ENCODE measurements at regions not wholly inside any gene's neighbourhood (a gene's known extent, or its start where the extent isn't known, plus 50 kb on each side); places are given as distances from the start of the nearest gene placed in this dataset.

DNA sequence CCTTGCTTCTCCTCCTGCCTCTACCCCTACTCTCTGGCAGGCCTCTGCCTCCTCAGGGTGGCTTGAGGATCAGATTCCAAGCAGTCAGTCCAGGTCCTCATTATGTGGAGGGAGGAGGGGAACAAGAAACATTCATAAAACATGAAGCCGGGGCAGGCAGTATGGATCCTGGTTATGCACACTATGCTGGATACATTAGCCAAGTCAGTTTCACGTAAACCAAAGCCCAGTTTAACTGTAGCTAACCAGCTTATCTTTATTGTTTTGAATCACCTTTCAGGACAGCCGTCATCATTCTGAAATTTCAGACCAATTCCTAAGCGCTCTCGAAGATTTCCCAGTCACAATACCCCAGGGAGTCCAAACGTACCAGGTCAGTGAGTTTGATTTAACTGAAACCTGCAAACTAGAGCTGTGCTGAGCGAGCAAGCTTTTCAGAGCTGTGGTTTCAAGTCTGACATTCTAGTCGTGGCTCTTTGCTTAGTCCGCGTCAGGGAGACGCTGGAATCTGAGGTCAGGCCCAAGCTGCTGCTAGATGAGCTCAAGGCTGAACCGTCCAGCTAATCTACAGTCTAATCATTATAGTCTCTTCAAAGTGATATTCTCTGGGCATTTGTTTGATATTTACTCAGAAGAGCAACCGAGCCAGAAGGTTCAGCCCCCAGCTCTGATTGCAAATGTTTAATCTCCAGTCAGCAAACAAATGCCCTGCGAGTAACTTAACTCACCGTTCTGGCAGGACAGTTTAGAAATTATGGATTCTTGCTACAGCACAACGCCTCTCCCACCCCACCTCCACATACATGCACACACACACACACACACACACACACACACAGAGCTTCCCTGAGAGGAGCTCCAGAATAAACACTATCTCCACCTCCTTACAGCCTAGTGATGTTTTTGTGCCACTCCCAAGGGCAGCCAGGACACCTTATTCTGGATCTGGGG lies 63.8 kb upstream of the BZW1 start:
- TF ChIP-seq EZH2 (IDR thresholded peaks at IDR 0.05; ENCODE audit: insufficient read depth, poor library complexity, severe bottlenecking) (no peak), EZH2phosphoT487 (IDR thresholded peaks at IDR 0.05; ENCODE audit: insufficient read depth, low read depth) (no peak)

All from GM23248 (cell line).